Mucosa of descending colon (tissue), 3 donors: ENCODE measurements at regions not wholly inside any gene's neighbourhood (a gene's known extent, or its start where the extent isn't known, plus 50 kb on each side); places are given as distances from the start of the nearest gene placed in this dataset.

ENCODE experiments used
- ATAC-seq: fragments of 200-7000 bp; cut with Tn5 transposase; one replicate; pipeline ENCODE4 v1.9.1; 2020; ENCODE audit warnings: mild to moderate bottlenecking, moderate library complexity
- DNase-seq, 3 donors: peaks; one replicate each; pipeline ENCODE4 v3.0.0-alpha.2; 2020
- H3K36me3 ChIP-seq: fragments of 200-600 bp; one replicate; pipeline ENCODE4 v1.8.0; 2021; ENCODE audit warnings: low read depth, mild to moderate bottlenecking
- H3K4me1 ChIP-seq: fragments of 200-600 bp; one replicate; pipeline ENCODE4 v1.8.0; 2021; ENCODE audit warnings: low read depth, mild to moderate bottlenecking
- H3K4me3 ChIP-seq: fragments of 200-600 bp; one replicate; pipeline ENCODE4 v1.8.0; 2021; ENCODE audit warnings: mild to moderate bottlenecking
- H3K9me3 ChIP-seq: fragments of 200-600 bp; one replicate; pipeline ENCODE4 v1.8.0; 2021; ENCODE audit warnings: mild to moderate bottlenecking
- intact Hi-C, 2 donors: fragments of 100-400 bp; cut with DNase I in 1 of 2; cut with micrococcal nuclease in 1 of 2; formaldehyde crosslinking; loops; one replicate each; pipeline versions ENCODE4 v1.11.0 to v1.11.1; 2022; cut with DNase I, micrococcal nuclease
- TF ChIP-seq, protein P1 (sequence below): fragments of 200-600 bp; IDR thresholded peaks from one replicate; pipeline ENCODE4 v1.8.0; 2022; ENCODE audit warnings: antibody characterized with exemption, mild to moderate bottlenecking
- donor health status: DM: no; HTN: no; CAD: no; lungs with moderate emphysema.
- donor health status: DM: no; HTN: no; CAD: no.
- donor health status: DM: no; HTN: yes; CAD: no.

DNA sequence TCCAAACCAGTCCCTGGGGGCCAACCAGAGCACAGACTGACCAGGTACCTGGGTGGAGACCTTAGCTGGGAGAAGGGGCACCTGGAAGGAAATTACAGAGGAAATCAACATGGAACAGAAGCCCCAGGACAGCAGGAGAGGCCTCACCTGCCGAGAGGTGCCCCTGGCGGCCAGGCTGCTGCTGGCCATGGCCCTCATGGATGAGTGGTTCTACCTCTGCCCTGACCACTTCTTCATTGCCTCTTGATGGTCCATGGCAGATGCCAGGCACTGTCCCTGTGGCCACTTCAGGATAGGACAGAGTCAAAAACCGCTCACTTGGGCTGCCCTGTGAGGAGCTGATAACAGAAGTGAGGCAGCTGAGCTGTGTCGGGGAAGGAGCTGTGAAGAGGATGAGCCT, 73.1 kb upstream of the GNG2 start:
- TF ChIP-seq, protein P1, sequence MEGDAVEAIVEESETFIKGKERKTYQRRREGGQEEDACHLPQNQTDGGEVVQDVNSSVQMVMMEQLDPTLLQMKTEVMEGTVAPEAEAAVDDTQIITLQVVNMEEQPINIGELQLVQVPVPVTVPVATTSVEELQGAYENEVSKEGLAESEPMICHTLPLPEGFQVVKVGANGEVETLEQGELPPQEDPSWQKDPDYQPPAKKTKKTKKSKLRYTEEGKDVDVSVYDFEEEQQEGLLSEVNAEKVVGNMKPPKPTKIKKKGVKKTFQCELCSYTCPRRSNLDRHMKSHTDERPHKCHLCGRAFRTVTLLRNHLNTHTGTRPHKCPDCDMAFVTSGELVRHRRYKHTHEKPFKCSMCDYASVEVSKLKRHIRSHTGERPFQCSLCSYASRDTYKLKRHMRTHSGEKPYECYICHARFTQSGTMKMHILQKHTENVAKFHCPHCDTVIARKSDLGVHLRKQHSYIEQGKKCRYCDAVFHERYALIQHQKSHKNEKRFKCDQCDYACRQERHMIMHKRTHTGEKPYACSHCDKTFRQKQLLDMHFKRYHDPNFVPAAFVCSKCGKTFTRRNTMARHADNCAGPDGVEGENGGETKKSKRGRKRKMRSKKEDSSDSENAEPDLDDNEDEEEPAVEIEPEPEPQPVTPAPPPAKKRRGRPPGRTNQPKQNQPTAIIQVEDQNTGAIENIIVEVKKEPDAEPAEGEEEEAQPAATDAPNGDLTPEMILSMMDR = no peak
- Histone ChIP-seq H3K36me3 (no peaks in the 10 kb centered on the region), H3K9me3 (peaks cover 7% of the 10 kb centered on the region), H3K4me1 (no peaks in the 10 kb centered on the region), H3K4me3 (no peak overlapping the region)
- no peak for ATAC-seq
- DNase-seq = no peak
- intact Hi-C loops = loop anchor here in 1 of 2 donors (10.0 kb wide), 1 partner anchor 503 kb away; no protein-coding TSS in a partner anchor

DNA sequence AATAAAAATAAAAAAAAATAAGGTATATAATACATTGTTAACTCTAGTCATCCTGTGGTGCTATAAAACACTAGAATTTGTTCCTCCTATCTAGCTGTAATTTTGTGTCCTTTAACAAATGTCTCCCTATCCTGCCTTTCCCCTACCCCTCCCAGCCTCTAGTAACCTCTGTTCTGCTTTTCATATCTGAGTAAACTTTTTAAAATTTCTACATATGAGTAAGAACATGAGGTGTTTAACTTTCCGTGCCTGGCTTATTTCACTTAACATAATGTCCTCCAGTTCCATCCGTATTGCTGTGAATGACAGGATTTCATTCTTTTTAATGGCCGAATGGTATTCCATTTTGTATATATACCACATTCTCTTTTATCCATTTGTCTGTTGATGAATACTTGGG, 71.3 kb upstream of the GNG2 start:
- intact Hi-C loops = loop anchor here in 1 of 2 donors (10.0 kb wide), 1 partner anchor 504 kb away; no protein-coding TSS in a partner anchor
- Histone ChIP-seq H3K4me3 (no peak overlapping the region), H3K4me1 (no peaks in the 10 kb centered on the region), H3K36me3 (no peaks in the 10 kb centered on the region), H3K9me3 (peaks cover 7% of the 10 kb centered on the region)
- no peak for ATAC-seq
- TF ChIP-seq, protein P1 = no peak
- no peak for DNase-seq

DNA sequence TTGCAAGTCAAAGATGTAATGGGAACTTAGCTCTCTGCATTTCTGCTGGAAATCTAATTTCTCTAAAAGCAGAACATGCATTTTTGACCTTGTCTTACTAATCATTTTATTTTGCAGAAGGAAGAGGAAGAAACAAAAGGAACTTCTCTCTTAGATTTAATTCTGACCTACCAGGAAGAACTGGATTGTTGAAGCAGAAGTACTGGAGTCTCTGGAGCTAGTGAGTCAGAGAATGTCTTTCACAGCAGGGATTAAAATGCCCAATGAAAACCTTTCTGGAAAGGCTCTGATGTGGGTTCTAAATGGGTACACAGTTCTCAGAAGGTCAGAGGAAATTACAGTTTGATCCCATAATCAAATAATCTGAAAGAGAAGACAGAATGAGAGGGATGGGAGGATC, 70.8 kb upstream of the GNG2 start:
- intact Hi-C loops = loop anchor here in 1 of 2 donors (10.0 kb wide), 1 partner anchor 505 kb away; no protein-coding TSS in a partner anchor
- ATAC-seq = no peak

DNA sequence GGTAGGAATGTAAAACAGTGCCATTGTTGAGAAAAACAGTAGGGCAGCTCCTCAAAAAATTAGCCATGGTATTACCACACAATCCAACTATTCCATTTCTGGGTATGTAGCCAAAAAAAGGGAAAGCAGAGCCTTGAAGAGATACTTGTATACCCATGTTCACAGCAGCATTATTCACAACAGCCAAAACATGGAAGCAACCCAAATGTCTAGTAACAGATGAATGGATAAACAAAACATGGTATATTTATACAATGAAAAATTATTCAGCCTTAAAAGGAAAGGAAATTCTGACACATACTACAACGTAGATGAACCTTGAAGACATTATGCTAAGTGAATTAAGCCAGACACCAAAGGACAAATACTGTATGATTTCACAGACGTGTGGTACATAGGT, 67.6 kb upstream of the GNG2 start:
- no peaks in the 10 kb centered on the region for H3K4me1 ChIP-seq
- DNase-seq = no peak

More for the DNA sequence above, 70.8 kb upstream of the GNG2 start:
- DNase-seq = no peak
- Histone ChIP-seq H3K4me3 (no peak overlapping the region), H3K9me3 (peaks cover 7% of the 10 kb centered on the region), H3K36me3 (no peaks in the 10 kb centered on the region), H3K4me1 (no peaks in the 10 kb centered on the region)
- TF ChIP-seq, protein P1 = no peak

DNA sequence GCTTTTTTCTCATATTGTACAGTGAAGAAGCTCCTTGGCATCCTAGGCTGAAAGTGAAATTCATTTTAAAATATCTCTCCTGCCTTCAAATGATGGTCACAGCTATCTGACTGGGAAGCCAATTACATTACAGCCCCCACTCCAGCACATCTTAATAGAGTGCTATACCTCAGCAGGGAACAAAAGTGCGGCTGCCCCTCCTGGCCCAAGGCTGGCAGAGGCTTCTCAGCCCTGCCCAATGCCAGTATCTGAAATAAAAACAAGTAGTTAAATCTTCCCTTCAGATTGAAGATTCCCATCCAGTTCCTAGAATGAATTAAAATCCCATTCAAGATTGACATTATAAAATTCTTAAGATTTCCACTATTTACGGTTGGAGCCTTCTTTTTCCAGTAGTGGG, 54.9 kb upstream of the GNG2 start:
- intact Hi-C loops = no loop called here
- DNase-seq (no peak), ATAC-seq (no peak)
- Histone ChIP-seq H3K4me1 (no peaks in the 10 kb centered on the region), H3K36me3 (no peaks in the 10 kb centered on the region), H3K4me3 (no peak overlapping the region), H3K9me3 (no peaks in the 10 kb centered on the region)
- TF ChIP-seq, protein P1 = no peak

More for the DNA sequence above, 67.6 kb upstream of the GNG2 start:
- Histone ChIP-seq H3K36me3 (no peaks in the 10 kb centered on the region), H3K4me3 (no peak overlapping the region), H3K9me3 (no peaks in the 10 kb centered on the region)
- TF ChIP-seq, protein P1 = no peak
- no peak for ATAC-seq
- intact Hi-C loops = no loop called here
